NCI-H2107 treated with DMSO at 0.1 percent for 48 hours (cell line): ENCODE measurements at regions not wholly inside any gene's neighbourhood (a gene's known extent, or its start where the extent isn't known, plus 50 kb on each side); places are given as distances from the start of the nearest gene placed in this dataset.
"Not testable (repeated sequence)": the region's sequence is repeated elsewhere in the genome, so short reads cannot be mapped to it uniquely, and the experiment has no call there.

Experiments
- DNase-seq: peaks from one replicate; lab custom pipeline; 2025; ENCODE audit not compliant: unreplicated experiment; lab: John Stamatoyannopoulos, UW

GRCh38 chr2:200172521-200172920 is 134.0 kb upstream of the SPATS2L start:
- no peak for DNase-seq

- DNase-seq: no peak
Observed at GRCh38 chr2:200172944-200173581, 133.4 kb upstream of the SPATS2L start.

GRCh38 chr2:200173691-200174090 is 132.8 kb upstream of the SPATS2L start:
- DNase-seq: no peak

- no peak for DNase-seq
Observed at GRCh38 chr2:200174433-200175216, 131.9 kb upstream of the SPATS2L start.

GRCh38 chr2:200177971-200178911 is 128.3 kb upstream of the SPATS2L start:
- DNase-seq: no peak

- DNase-seq: no peak
Observed at GRCh38 chr2:200179151-200179550, 127.3 kb upstream of the SPATS2L start.

- DNase-seq: no peak
Observed at GRCh38 chr2:200180943-200181342, 125.5 kb upstream of the SPATS2L start.

GRCh38 chr2:200181755-200182154 is 124.7 kb upstream of the SPATS2L start:
- DNase-seq: no peak

- no peak for DNase-seq
Observed at GRCh38 chr2:200184748-200185627, 121.5 kb upstream of the SPATS2L start.

GRCh38 chr2:200185628-200186000 is 120.9 kb upstream of the SPATS2L start:
- DNase-seq: no peak

- no peak for DNase-seq
Observed at GRCh38 chr2:200186002-200186401, 120.5 kb upstream of the SPATS2L start.

GRCh38 chr2:200188876-200189275 is 117.6 kb upstream of the SPATS2L start:
- peak; percentile 19 for DNase-seq

- DNase-seq: no peak
Observed at GRCh38 chr2:200189964-200190363, 116.5 kb upstream of the SPATS2L start.

GRCh38 chr2:200193331-200193730 is 113.2 kb upstream of the SPATS2L start:
- DNase-seq: no peak

GRCh38 chr2:200193791-200194190 is 112.7 kb upstream of the SPATS2L start:
- no peak for DNase-seq

GRCh38 chr2:200194746-200195145 is 111.7 kb upstream of the SPATS2L start:
- DNase-seq: no peak

- DNase-seq: no peak
Observed at GRCh38 chr2:200199005-200199404, 107.5 kb upstream of the SPATS2L start.

GRCh38 chr2:200199576-200200263 is 106.8 kb upstream of the SPATS2L start:
- DNase-seq: no peak

GRCh38 chr2:200201839-200202238 is 104.7 kb upstream of the SPATS2L start:
- DNase-seq: not testable (repeated sequence)

GRCh38 chr2:200203381-200203827 is 103.1 kb upstream of the SPATS2L start:
- no peak for DNase-seq
